HEK293 (cell line): ENCODE measurements at regions not wholly inside any gene's neighbourhood (a gene's known extent, or its start where the extent isn't known, plus 50 kb on each side); places are given as distances from the start of the nearest gene placed in this dataset.

Experiments used
- HOXC10 ChIP-seq: sonication (generic); formaldehyde crosslinking; IDR thresholded peaks from 2 replicates; pipeline ENCODE4 v1.8.1; 2023; ENCODE audit warnings: mild to moderate bottlenecking, missing genetic modification reagents
- HOXD13 ChIP-seq: sonication (generic); formaldehyde crosslinking; IDR thresholded peaks from 2 replicates; pipeline ENCODE4 v1.8.0; 2022; ENCODE audit warnings: missing genetic modification reagents, borderline replicate concordance
- OSR2 ChIP-seq: fragments of 450-650 bp; formaldehyde crosslinking; IDR thresholded peaks from 2 replicates; pipeline ENCODE4 v1.5.1; 2016; ENCODE audit warnings: missing biosample characterization, missing genetic modification characterization
- SP2 ChIP-seq: fragments of 450-650 bp; formaldehyde crosslinking; IDR thresholded peaks from 2 replicates; pipeline ENCODE4 v1.5.1; 2016; ENCODE audit warnings: missing biosample characterization, missing genetic modification characterization
- SP3 ChIP-seq: fragments of 450-650 bp; formaldehyde crosslinking; IDR thresholded peaks from 2 replicates; pipeline ENCODE4 v1.5.1; 2016; ENCODE audit warnings: missing biosample characterization, missing genetic modification characterization
- SP7 ChIP-seq: fragments of 450-650 bp; formaldehyde crosslinking; IDR thresholded peaks from 2 replicates; pipeline ENCODE4 v1.5.1; 2016; ENCODE audit warnings: missing biosample characterization, missing genetic modification characterization
- TRIM28 ChIP-seq: IDR thresholded peaks from 2 replicates; pipeline ENCODE4 v1.6.1; 2011; ENCODE audit warnings: low read length, control low read depth, borderline replicate concordance
- ZBTB20 ChIP-seq: fragments of 450-650 bp; formaldehyde crosslinking; IDR thresholded peaks from 2 replicates; pipeline ENCODE4 v1.5.1; 2016; ENCODE audit warnings: missing biosample characterization, missing genetic modification characterization
- ZEB2 ChIP-seq: fragments of 450-650 bp; formaldehyde crosslinking; IDR thresholded peaks from 2 replicates; pipeline ENCODE4 v1.5.1; 2016; ENCODE audit warnings: missing biosample characterization, missing genetic modification characterization
- ZNF10 ChIP-seq: fragments of 450-650 bp; formaldehyde crosslinking; IDR thresholded peaks from 2 replicates; pipeline ENCODE4 v1.5.1; 2017; ENCODE audit warnings: missing biosample characterization, missing genetic modification characterization
- ZNF146 ChIP-seq: fragments of 450-650 bp; formaldehyde crosslinking; IDR thresholded peaks from 2 replicates; pipeline ENCODE4 v1.5.1; 2016; ENCODE audit warnings: missing biosample characterization, missing genetic modification characterization
- ZNF155 ChIP-seq: fragments of 450-650 bp; formaldehyde crosslinking; IDR thresholded peaks from 2 replicates; pipeline ENCODE4 v1.5.1; 2016; ENCODE audit warnings: missing biosample characterization, missing genetic modification characterization
- ZNF169 ChIP-seq: fragments of 450-650 bp; formaldehyde crosslinking; IDR thresholded peaks from 2 replicates; pipeline ENCODE4 v1.5.1; 2016; ENCODE audit warnings: missing biosample characterization, missing genetic modification characterization
- ZNF184 ChIP-seq: fragments of 450-650 bp; IDR thresholded peaks from 2 replicates; pipeline ENCODE4 v1.5.1; 2018; ENCODE audit warnings: missing biosample characterization, mild to moderate bottlenecking, missing genetic modification characterization
- ZNF211 ChIP-seq: fragments of 450-650 bp; formaldehyde crosslinking; IDR thresholded peaks from 2 replicates; pipeline ENCODE4 v1.5.1; 2016; ENCODE audit warnings: low read depth, missing biosample characterization, missing genetic modification characterization
- ZNF341 ChIP-seq: fragments of 450-650 bp; formaldehyde crosslinking; IDR thresholded peaks from 2 replicates; pipeline ENCODE4; 2016; ENCODE audit warnings: low read depth, missing biosample characterization, missing genetic modification characterization
- ZNF350 ChIP-seq: fragments of 450-650 bp; formaldehyde crosslinking; IDR thresholded peaks from 2 replicates; pipeline ENCODE4 v1.5.0; 2017; ENCODE audit warnings: missing biosample characterization, mild to moderate bottlenecking, missing genetic modification characterization
- ZNF404 ChIP-seq: fragments of 450-650 bp; formaldehyde crosslinking; IDR thresholded peaks from 2 replicates; pipeline ENCODE4 v1.5.1; 2017; ENCODE audit warnings: missing biosample characterization, missing genetic modification characterization
- ZNF433 ChIP-seq: fragments of 450-650 bp; formaldehyde crosslinking; IDR thresholded peaks from 2 replicates; pipeline ENCODE4 v1.5.1; 2016; ENCODE audit warnings: missing biosample characterization, missing genetic modification characterization, low read depth
- ZNF529 ChIP-seq: fragments of 450-650 bp; formaldehyde crosslinking; IDR thresholded peaks from 2 replicates; pipeline ENCODE4 v1.5.1; 2017; ENCODE audit warnings: missing genetic modification characterization, missing biosample characterization; ENCODE audit not compliant: insufficient replicate concordance
- ZNF549 ChIP-seq: fragments of 450-650 bp; IDR thresholded peaks from 2 replicates; pipeline ENCODE4 v1.5.1; 2018; ENCODE audit warnings: missing biosample characterization, missing genetic modification characterization, mild to moderate bottlenecking, inconsistent platforms, moderate library complexity
- ZNF558 ChIP-seq: fragments of 450-650 bp; formaldehyde crosslinking; IDR thresholded peaks from 2 replicates; pipeline ENCODE4 v1.5.1; 2016; ENCODE audit warnings: missing biosample characterization, missing genetic modification characterization
- ZNF585B ChIP-seq: fragments of 450-650 bp; formaldehyde crosslinking; IDR thresholded peaks from 2 replicates; pipeline ENCODE4 v1.5.1; 2016; ENCODE audit warnings: missing biosample characterization, missing genetic modification characterization
- ZNF624 ChIP-seq: fragments of 450-650 bp; formaldehyde crosslinking; IDR thresholded peaks from 2 replicates; pipeline ENCODE4 v1.5.1; 2017; ENCODE audit warnings: missing biosample characterization, missing genetic modification characterization
- ZNF626 ChIP-seq: fragments of 450-650 bp; sonication (Bioruptor Pico); formaldehyde crosslinking; IDR thresholded peaks from 2 replicates; pipeline ENCODE4 v1.5.1; 2018; ENCODE audit warnings: missing biosample characterization, missing genetic modification characterization, inconsistent platforms
- ZNF792 ChIP-seq: fragments of 450-650 bp; formaldehyde crosslinking; IDR thresholded peaks from 2 replicates; pipeline ENCODE4 v1.5.1; 2016; ENCODE audit warnings: missing biosample characterization, missing genetic modification characterization
- ZNF843 ChIP-seq: fragments of 450-650 bp; formaldehyde crosslinking; IDR thresholded peaks from 2 replicates; pipeline ENCODE4 v1.5.1; 2016; ENCODE audit warnings: missing biosample characterization, missing genetic modification characterization
- TF ChIP-seq, protein P1 (sequence below): fragments of 450-650 bp; formaldehyde crosslinking; IDR thresholded peaks from 2 replicates; pipeline ENCODE4 v1.5.1; 2016; ENCODE audit warnings: missing biosample characterization, missing genetic modification characterization
- TF ChIP-seq, protein P2 (sequence below): fragments of 450-650 bp; formaldehyde crosslinking; IDR thresholded peaks from 2 replicates; pipeline ENCODE4 v1.5.1; 2016; ENCODE audit warnings: missing biosample characterization, missing genetic modification characterization
- TF ChIP-seq, protein P3 (sequence below): fragments of 450-650 bp; IDR thresholded peaks from 2 replicates; pipeline ENCODE4 v1.5.1; 2018; ENCODE audit warnings: missing biosample characterization, missing genetic modification characterization
- TF ChIP-seq, protein P4 (sequence below): fragments of 450-650 bp; formaldehyde crosslinking; optimal IDR thresholded peaks from 2 replicates; pipeline ENCODE3; 2016; ENCODE audit warnings: missing biosample characterization, mild to moderate bottlenecking, missing genetic modification characterization
- TF ChIP-seq, protein P5 (sequence below): fragments of 450-650 bp; formaldehyde crosslinking; IDR thresholded peaks from 2 replicates; pipeline ENCODE4 v1.5.1; 2016; ENCODE audit warnings: missing biosample characterization, missing genetic modification characterization
- TF ChIP-seq, protein P6 (sequence below): fragments of 450-650 bp; formaldehyde crosslinking; IDR thresholded peaks from 2 replicates; pipeline ENCODE4 v1.5.1; 2016; ENCODE audit warnings: missing biosample characterization, missing genetic modification characterization

DNA sequence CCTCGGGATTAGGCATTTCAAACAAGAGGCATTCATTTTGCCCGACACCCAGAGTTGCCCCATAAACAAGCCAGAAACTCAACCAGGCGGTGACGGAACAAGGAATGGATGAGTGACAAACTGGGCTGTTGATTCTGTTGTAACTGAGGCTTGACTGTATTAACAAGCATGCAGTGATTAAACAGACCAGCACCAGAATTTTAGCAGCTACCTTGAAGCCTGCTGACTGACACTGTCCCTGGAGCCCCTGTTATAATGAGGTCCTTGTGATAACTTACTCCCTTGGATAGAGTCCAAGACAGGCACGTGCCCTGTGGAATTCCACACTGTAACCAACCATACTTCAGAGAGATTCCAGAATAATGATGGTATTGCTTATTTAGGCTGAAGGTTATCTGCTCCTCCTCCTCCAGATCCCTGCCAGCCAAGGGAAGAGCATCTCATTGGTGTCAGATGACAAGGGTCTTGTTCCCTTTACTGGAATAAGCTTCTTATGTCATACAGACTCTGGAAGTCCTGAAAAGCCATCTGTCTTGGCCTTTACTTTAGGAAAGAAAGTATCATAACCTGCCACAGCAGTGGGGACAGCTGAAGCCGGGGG, 97.1 kb upstream of the RMDN2 start (continued):
- TF ChIP-seq, protein P1, sequence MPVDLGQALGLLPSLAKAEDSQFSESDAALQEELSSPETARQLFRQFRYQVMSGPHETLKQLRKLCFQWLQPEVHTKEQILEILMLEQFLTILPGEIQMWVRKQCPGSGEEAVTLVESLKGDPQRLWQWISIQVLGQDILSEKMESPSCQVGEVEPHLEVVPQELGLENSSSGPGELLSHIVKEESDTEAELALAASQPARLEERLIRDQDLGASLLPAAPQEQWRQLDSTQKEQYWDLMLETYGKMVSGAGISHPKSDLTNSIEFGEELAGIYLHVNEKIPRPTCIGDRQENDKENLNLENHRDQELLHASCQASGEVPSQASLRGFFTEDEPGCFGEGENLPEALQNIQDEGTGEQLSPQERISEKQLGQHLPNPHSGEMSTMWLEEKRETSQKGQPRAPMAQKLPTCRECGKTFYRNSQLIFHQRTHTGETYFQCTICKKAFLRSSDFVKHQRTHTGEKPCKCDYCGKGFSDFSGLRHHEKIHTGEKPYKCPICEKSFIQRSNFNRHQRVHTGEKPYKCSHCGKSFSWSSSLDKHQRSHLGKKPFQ (tag by site-specific recombination), result no peak
- TF ChIP-seq ZNF169, result no peak
- TF ChIP-seq ZBTB20 (tag by site-specific recombination), result no peak
- TF ChIP-seq, protein P2, sequence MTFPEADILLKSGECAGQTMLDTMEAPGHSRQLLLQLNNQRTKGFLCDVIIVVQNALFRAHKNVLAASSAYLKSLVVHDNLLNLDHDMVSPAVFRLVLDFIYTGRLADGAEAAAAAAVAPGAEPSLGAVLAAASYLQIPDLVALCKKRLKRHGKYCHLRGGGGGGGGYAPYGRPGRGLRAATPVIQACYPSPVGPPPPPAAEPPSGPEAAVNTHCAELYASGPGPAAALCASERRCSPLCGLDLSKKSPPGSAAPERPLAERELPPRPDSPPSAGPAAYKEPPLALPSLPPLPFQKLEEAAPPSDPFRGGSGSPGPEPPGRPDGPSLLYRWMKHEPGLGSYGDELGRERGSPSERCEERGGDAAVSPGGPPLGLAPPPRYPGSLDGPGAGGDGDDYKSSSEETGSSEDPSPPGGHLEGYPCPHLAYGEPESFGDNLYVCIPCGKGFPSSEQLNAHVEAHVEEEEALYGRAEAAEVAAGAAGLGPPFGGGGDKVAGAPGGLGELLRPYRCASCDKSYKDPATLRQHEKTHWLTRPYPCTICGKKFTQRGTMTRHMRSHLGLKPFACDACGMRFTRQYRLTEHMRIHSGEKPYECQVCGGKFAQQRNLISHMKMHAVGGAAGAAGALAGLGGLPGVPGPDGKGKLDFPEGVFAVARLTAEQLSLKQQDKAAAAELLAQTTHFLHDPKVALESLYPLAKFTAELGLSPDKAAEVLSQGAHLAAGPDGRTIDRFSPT (tag by site-specific recombination), result no peak
- no peak for TF ChIP-seq ZNF146 (tag by site-specific recombination)
- no peak; the same call in 1 of the 2 replicates for TF ChIP-seq SP2
- TF ChIP-seq, protein P3, sequence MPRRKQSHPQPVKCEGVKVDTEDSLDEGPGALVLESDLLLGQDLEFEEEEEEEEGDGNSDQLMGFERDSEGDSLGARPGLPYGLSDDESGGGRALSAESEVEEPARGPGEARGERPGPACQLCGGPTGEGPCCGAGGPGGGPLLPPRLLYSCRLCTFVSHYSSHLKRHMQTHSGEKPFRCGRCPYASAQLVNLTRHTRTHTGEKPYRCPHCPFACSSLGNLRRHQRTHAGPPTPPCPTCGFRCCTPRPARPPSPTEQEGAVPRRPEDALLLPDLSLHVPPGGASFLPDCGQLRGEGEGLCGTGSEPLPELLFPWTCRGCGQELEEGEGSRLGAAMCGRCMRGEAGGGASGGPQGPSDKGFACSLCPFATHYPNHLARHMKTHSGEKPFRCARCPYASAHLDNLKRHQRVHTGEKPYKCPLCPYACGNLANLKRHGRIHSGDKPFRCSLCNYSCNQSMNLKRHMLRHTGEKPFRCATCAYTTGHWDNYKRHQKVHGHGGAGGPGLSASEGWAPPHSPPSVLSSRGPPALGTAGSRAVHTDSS, result peak; percentile 59; the same call in 1 of the 2 replicates
- no peak for TF ChIP-seq ZNF350 (tag by site-specific recombination)
- no peak for TF ChIP-seq ZNF626
- peak; percentile 50; the same call in 1 of the 2 replicates for TF ChIP-seq OSR2
- TF ChIP-seq ZNF184, result no peak
- no peak for TF ChIP-seq ZNF10 (tag by site-specific recombination)
- peak; percentile 93 for TF ChIP-seq SP7 (tag by site-specific recombination)
- no peak for TF ChIP-seq ZNF433 (tag by site-specific recombination)
- TF ChIP-seq ZNF549, result no peak
- TF ChIP-seq TRIM28, result peak; percentile 73
- peak; percentile 32; the same call in 1 of the 2 replicates for TF ChIP-seq ZNF558
- TF ChIP-seq HOXD13 (CRISPR knock-in tag), result no peak
- TF ChIP-seq, protein P4, sequence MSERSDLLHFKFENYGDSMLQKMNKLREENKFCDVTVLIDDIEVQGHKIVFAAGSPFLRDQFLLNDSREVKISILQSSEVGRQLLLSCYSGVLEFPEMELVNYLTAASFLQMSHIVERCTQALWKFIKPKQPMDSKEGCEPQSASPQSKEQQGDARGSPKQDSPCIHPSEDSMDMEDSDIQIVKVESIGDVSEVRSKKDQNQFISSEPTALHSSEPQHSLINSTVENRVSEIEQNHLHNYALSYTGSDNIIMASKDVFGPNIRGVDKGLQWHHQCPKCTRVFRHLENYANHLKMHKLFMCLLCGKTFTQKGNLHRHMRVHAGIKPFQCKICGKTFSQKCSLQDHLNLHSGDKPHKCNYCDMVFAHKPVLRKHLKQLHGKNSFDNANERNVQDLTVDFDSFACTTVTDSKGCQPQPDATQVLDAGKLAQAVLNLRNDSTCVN, result peak; percentile 8
- TF ChIP-seq ZNF155 (tag by site-specific recombination), result no peak
- TF ChIP-seq ZNF843, result peak; percentile 46
- TF ChIP-seq ZEB2 (tag by site-specific recombination), result 0 out of 2 replicates have a peak, but pooled peaks have one; percentile 46
- no peak for TF ChIP-seq ZNF211 (tag by site-specific recombination)
- no peak for TF ChIP-seq ZNF341 (tag by site-specific recombination)
- no peak for TF ChIP-seq HOXC10 (CRISPR knock-in tag)
- TF ChIP-seq ZNF585B (tag by site-specific recombination), result no peak
- TF ChIP-seq, protein P5, sequence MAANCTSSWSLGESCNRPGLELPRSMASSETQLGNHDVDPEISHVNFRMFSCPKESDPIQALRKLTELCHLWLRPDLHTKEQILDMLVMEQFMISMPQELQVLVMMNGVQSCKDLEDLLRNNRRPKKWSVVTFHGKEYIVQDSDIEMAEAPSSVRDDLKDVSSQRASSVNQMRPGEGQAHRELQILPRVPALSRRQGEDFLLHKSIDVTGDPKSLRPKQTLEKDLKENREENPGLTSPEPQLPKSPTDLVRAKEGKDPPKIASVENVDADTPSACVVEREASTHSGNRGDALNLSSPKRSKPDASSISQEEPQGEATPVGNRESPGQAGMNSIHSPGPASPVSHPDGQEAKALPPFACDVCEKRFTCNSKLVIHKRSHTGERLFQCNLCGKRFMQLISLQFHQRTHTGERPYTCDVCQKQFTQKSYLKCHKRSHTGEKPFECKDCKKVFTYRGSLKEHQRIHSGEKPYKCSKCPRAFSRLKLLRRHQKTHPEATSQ, result no peak
- TF ChIP-seq ZNF404 (tag by site-specific recombination), result no peak
- no peak for TF ChIP-seq SP3
- no peak for TF ChIP-seq ZNF624 (tag by site-specific recombination)
- TF ChIP-seq ZNF529 (tag by site-specific recombination), result no peak
- TF ChIP-seq, protein P6, sequence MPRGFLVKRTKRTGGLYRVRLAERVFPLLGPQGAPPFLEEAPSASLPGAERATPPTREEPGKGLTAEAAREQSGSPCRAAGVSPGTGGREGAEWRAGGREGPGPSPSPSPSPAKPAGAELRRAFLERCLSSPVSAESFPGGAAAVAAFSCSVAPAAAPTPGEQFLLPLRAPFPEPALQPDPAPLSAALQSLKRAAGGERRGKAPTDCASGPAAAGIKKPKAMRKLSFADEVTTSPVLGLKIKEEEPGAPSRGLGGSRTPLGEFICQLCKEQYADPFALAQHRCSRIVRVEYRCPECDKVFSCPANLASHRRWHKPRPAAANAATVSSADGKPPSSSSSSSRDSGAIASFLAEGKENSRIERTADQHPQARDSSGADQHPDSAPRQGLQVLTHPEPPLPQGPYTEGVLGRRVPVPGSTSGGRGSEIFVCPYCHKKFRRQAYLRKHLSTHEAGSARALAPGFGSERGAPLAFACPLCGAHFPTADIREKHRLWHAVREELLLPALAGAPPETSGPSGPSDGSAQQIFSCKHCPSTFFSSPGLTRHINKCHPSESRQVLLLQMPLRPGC, result no peak
- no peak for TF ChIP-seq ZNF792 (tag by site-specific recombination)
